B cell (primary cell): ENCODE measurements at regions not wholly inside any gene's neighbourhood (a gene's known extent, or its start where the extent isn't known, plus 50 kb on each side); places are given as distances from the start of the nearest gene placed in this dataset.
"Not testable (repeated sequence)": the region's sequence is repeated elsewhere in the genome, so short reads cannot be mapped to it uniquely, and the experiment has no call there.

Experiments
- ATAC-seq: fragments of 200-7000 bp; cut with Tn5 transposase; one replicate; pipeline ENCODE4 v1.10.0; 2021; ENCODE audit warnings: low read depth, mild to moderate bottlenecking, moderate number of reproducible peaks, moderate library complexity
- CTCF ChIA-PET: fragments of 350-600 bp; sonication (Branson Sonifier 250); formaldehyde crosslinking; loops from one replicate; lab custom pipeline; 2021; ENCODE audit warnings: antibody characterized with exemption, inconsistent platforms; lab: Charles Lee
- POLR2A ChIA-PET: fragments of 350-600 bp; sonication (Branson Sonifier 250); formaldehyde crosslinking; loops from one replicate; lab custom pipeline; 2021; ENCODE audit warnings: antibody characterized with exemption; lab: Charles Lee
- DNase-seq: peaks from one replicate; pipeline ENCODE4 v3.0.0; 2013
- H2AFZ ChIP-seq: 2 replicates; pipeline ENCODE4 v1.6.1; 2012; ENCODE audit warnings: mild to moderate bottlenecking, low read depth, low read length; ENCODE audit not compliant: insufficient read depth, poor library complexity, severe bottlenecking
- H3K27ac ChIP-seq, 2 donors: 1 replicate in 1 of 2; 2 replicates in 1 of 2; pipeline ENCODE4 v1.5.1; 2012 to 2013; ENCODE audit warnings: low read length in 2 of 2, mild to moderate bottlenecking in 2 of 2, moderate library complexity in 1 of 2
- H3K27me3 ChIP-seq, 4 experiments: fragments of 200-600 bp in 1 of 4; sonication (generic) in 1 of 4; replicated peaks in 1 of 4; 1 replicate in 2 of 4; 2 replicates in 2 of 4; pipeline versions ENCODE4 v1.6.1 to v1.7.0; 2013 to 2016; ENCODE audit warnings: low read length in 3 of 4, mild to moderate bottlenecking in 2 of 4, mixed read lengths in 1 of 4, moderate library complexity in 1 of 4; ENCODE audit not compliant: insufficient read depth in 4 of 4, control insufficient read depth in 3 of 4; ENCODE audit errors: control extremely low read depth in 1 of 4
- H3K36me3 ChIP-seq, 2 experiments: replicated peaks in 1 of 2; 1 replicate in 1 of 2; 2 replicates in 1 of 2; pipeline versions ENCODE4 v1.6.1 to v1.7.1; 2013; ENCODE audit warnings: low read length in 1 of 2; ENCODE audit not compliant: insufficient read depth in 2 of 2, control insufficient read depth in 1 of 2; ENCODE audit errors: control extremely low read depth in 1 of 2, extremely low read depth in 1 of 2
- H3K4me1 ChIP-seq, 2 donors: fragments of 200-600 bp in 1 of 2; sonication (generic) in 1 of 2; 1 replicate in 1 of 2; 2 replicates in 1 of 2; pipeline versions ENCODE4 v1.5.1 to v1.6.1; 2013 to 2017; ENCODE audit warnings: low read length in 2 of 2; ENCODE audit not compliant: control insufficient read depth in 2 of 2, insufficient read depth in 2 of 2
- H3K4me2 ChIP-seq: replicated peaks from 2 replicates; pipeline ENCODE3; 2012; ENCODE audit warnings: mild to moderate bottlenecking, low read depth, low read length; ENCODE audit not compliant: poor library complexity, severe bottlenecking
- H3K4me3 ChIP-seq, 5 experiments: fragments of 200-600 bp in 1 of 5; sonication (generic) in 1 of 5; 1 replicate in 3 of 5; 2 replicates in 2 of 5; pipeline versions ENCODE4 v1.5.1 to v1.7.0; 2011 to 2016; ENCODE audit warnings: low read length in 4 of 5, mild to moderate bottlenecking in 4 of 5, low read depth in 2 of 5, control low read depth in 1 of 5, moderate library complexity in 1 of 5; ENCODE audit not compliant: insufficient read depth in 1 of 5; ENCODE audit errors: control extremely low read depth in 1 of 5, extremely low read depth in 1 of 5
- H3K79me2 ChIP-seq: fragments of 200-600 bp; sonication (generic); one replicate; pipeline ENCODE4 v1.6.0; 2016; ENCODE audit warnings: low read length; ENCODE audit not compliant: control insufficient read depth, insufficient read depth
- H3K9ac ChIP-seq: fragments of 200-600 bp; sonication (generic); 2 replicates; pipeline ENCODE4 v1.6.1; 2017; ENCODE audit warnings: mild to moderate bottlenecking, low read length, moderate library complexity
- H3K9me3 ChIP-seq, 3 donors: one replicate each; pipeline versions ENCODE4 v1.6.1 to v1.7.1; 2013; ENCODE audit warnings: low read length in 2 of 3; ENCODE audit not compliant: control insufficient read depth in 2 of 3, insufficient read depth in 1 of 3; ENCODE audit errors: control extremely low read depth in 1 of 3
- H4K20me1 ChIP-seq: 2 replicates; pipeline ENCODE4 v1.6.0; 2012; ENCODE audit warnings: mild to moderate bottlenecking, low read length; ENCODE audit not compliant: insufficient read depth, control insufficient read depth, poor library complexity, severe bottlenecking
- H3K27ac Mint-ChIP-seq: one replicate; pipeline ENCODE4 v1.8.0; 2021; ENCODE audit warnings: mixed read lengths
- H3K27me3 Mint-ChIP-seq: one replicate; pipeline ENCODE4 v1.8.0; 2021; ENCODE audit warnings: mixed read lengths
- H3K4me1 Mint-ChIP-seq: one replicate; pipeline ENCODE4 v1.8.0; 2021; ENCODE audit warnings: mixed read lengths
- H3K4me3 Mint-ChIP-seq: one replicate; pipeline ENCODE4 v1.8.0; 2021; ENCODE audit warnings: mixed read lengths
- H3K9me3 Mint-ChIP-seq: one replicate; pipeline ENCODE4 v1.8.0; 2022; ENCODE audit warnings: mixed read lengths; ENCODE audit not compliant: insufficient read depth
- EZH2 ChIP-seq: IDR thresholded peaks from 2 replicates; pipeline ENCODE4 v1.6.1; 2012; ENCODE audit warnings: borderline replicate concordance, low read depth, mild to moderate bottlenecking, moderate library complexity, low read length; ENCODE audit not compliant: insufficient read depth, poor library complexity, severe bottlenecking
- WGBS: methylation state at CpG from one replicate; pipeline ENCODE4 v1.1.5; 2013; ENCODE audit warnings: missing lambda C conversion rate; ENCODE audit not compliant: insufficient coverage; 5-methylcytosine and 5-hydroxymethylcytosine counted together
- intact Hi-C: fragments of 100-400 bp; cut with micrococcal nuclease; formaldehyde crosslinking; loops from one replicate; pipeline ENCODE4 v1.10.0; 2022
- TF ChIP-seq, protein P1 (sequence below): fragments of 200-600 bp; IDR thresholded peaks from one replicate; pipeline ENCODE4 v1.8.0; 2022; ENCODE audit warnings: antibody characterized with exemption, mild to moderate bottlenecking

DNA sequence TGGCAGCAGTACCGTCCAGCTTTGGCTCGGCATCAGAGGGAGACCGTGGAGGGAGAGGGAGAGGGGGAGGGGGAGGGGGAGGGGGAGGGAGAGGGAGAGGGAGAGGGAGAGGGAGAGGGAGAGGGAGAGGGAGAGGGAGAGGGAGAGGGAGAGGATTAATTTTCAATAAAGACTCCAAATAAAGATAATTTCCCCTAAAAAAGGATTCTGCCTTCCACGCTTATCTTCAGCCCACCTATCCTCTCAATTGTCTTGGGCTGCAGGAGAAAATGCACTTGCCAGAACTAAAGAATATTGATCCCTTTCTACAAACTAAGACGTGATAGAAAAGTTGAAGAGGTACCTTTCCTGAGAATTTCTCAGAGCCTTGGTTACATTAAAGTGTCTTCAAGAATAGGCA, 206.9 kb upstream of the CBLB start:
- POLR2A ChIA-PET, result not testable (repeated sequence)

DNA sequence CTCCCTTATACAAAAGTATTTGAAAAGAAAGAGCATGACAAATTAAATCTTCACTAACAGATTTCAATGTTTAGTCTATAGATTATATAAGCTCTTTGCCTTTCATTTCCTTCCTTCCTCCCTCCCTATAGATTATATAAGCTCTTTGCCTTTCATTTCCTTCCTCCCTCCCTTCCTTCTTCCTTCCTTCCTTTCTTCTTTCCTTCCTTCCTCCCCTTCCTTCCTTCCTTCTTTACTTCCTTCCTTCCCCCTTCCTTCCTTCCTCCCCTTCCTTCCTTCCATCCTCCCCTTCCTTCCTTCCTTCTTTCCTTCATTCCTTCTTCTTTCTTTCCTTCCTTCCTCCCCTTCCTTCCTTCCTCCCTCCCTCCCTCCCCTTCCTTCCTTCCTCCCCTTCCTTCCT, 209.8 kb upstream of the CBLB start:
- POLR2A ChIA-PET, result no interaction called here
- Mint-ChIP-seq H3K27me3 (no peaks in the 10 kb centered on the region), H3K27ac (no peak overlapping the region), H3K4me1 (no peaks in the 10 kb centered on the region), H3K4me3 (no peak overlapping the region), H3K9me3 (no peaks in the 10 kb centered on the region)
- Histone ChIP-seq H4K20me1 (no peaks in the 10 kb centered on the region), H3K9me3 (peaks cover 2 to 8% (median 3%) of the 10 kb centered on the region in 3 donors), H3K4me3 (no peak overlapping the region), H3K9ac (no peak overlapping the region), H3K4me1 (no peaks in the 10 kb centered on the region), H3K36me3 (no peaks in the 10 kb centered on the region), H2AFZ (no peak overlapping the region), H3K27me3 (no peaks in the 10 kb centered on the region), H3K79me2 (no peaks in the 10 kb centered on the region), H3K27ac (peak overlapping the region in 1 of 2 donors; percentile 57), H3K4me2 (no peak overlapping the region)
- intact Hi-C loops, result no loop called here
- ATAC-seq, result no peak
- DNase-seq, result no peak
- CTCF ChIA-PET, result no interaction called here
- TF ChIP-seq EZH2, result no peak
- TF ChIP-seq, protein P1, sequence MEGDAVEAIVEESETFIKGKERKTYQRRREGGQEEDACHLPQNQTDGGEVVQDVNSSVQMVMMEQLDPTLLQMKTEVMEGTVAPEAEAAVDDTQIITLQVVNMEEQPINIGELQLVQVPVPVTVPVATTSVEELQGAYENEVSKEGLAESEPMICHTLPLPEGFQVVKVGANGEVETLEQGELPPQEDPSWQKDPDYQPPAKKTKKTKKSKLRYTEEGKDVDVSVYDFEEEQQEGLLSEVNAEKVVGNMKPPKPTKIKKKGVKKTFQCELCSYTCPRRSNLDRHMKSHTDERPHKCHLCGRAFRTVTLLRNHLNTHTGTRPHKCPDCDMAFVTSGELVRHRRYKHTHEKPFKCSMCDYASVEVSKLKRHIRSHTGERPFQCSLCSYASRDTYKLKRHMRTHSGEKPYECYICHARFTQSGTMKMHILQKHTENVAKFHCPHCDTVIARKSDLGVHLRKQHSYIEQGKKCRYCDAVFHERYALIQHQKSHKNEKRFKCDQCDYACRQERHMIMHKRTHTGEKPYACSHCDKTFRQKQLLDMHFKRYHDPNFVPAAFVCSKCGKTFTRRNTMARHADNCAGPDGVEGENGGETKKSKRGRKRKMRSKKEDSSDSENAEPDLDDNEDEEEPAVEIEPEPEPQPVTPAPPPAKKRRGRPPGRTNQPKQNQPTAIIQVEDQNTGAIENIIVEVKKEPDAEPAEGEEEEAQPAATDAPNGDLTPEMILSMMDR, result no peak

More for the DNA sequence above, 206.9 kb upstream of the CBLB start:
- ATAC-seq, DNase-seq, H3K4me1 Mint-ChIP-seq, H3K9ac ChIP-seq, intact Hi-C loops, H3K4me3 ChIP-seq, CTCF ChIA-PET, H3K27ac Mint-ChIP-seq, H4K20me1 ChIP-seq, H3K79me2 ChIP-seq, H3K4me2 ChIP-seq, H2AFZ ChIP-seq, H3K36me3 ChIP-seq, H3K27me3 ChIP-seq, H3K27ac ChIP-seq, H3K4me3 Mint-ChIP-seq, H3K9me3 Mint-ChIP-seq, H3K9me3 ChIP-seq, H3K27me3 Mint-ChIP-seq, H3K4me1 ChIP-seq: not testable (repeated sequence)
- WGBS, result no CpG with 5 or more reads among the region's 5 CpGs
